ENCODE measurements at regions not wholly inside any gene's neighbourhood (a gene's known extent, or its start where the extent isn't known, plus 50 kb on each side); places are given as distances from the start of the nearest gene placed in this dataset.

GRCh38 chr12:24446287-24446686 lies 496.8 kb upstream of the SOX5 start:
- intact Hi-C loops (cut with micrococcal nuclease), result no loop called here
- no peak for ATAC-seq
- Histone ChIP-seq H3K9me3 (ENCODE audit: control insufficient read depth in 1 of 2, insufficient read depth in 1 of 2, low read depth in 1 of 2, low read length in 2 of 2) (peaks cover 16 to 31% of the 10 kb centered on the region in 2 experiments; a peak in 2 of 4 replicates), H3K4me1 (ENCODE audit: control insufficient read depth in 1 of 2, insufficient read depth in 2 of 2, low read length in 2 of 2) (no peaks in the 10 kb centered on the region), H3K4me3 (replicated peaks in 1 of 2; ENCODE audit: low read depth in 1 of 2, low read length in 2 of 2) (no peak overlapping the region), H3K36me3 (ENCODE audit: control insufficient read depth in 1 of 2, insufficient read depth in 2 of 2, low read length in 2 of 2) (no peaks in the 10 kb centered on the region), H3K4me2 (ENCODE audit: low read length) (no peak overlapping the region), H3K27me3 (ENCODE audit: insufficient read depth, low read length) (no peaks in the 10 kb centered on the region), H3K27ac (ENCODE audit: low read depth, low read length) (no peak overlapping the region), H4K20me1 (ENCODE audit: insufficient read depth) (no peaks in the 10 kb centered on the region), H3K9me2 (ENCODE audit: insufficient read depth) (no peaks in the 10 kb centered on the region), H3K79me2 (ENCODE audit: insufficient read depth, low read length) (no peaks in the 10 kb centered on the region), H3K9ac (ENCODE audit: low read length) (no peak overlapping the region), H2AFZ (ENCODE audit: low read depth, low read length, poor library complexity, severe bottlenecking) (no peak overlapping the region)
- DNase-seq (ENCODE audit: low read depth, low spot score), result no peak
- ChIA-PET POLR2A (no interaction called here), RAD21 (ENCODE audit: low non-redundant PET in 1 of 2, low total read pairs in 2 of 2, uncharacterized antibody in 2 of 2, unreplicated experiment in 2 of 2) (no interaction called here), CTCF (no interaction called here)
- TF ChIP-seq ZFX (IDR thresholded peaks at IDR 0.05), result no peak
- TF ChIP-seq POLR2A (IDR thresholded peaks at IDR 0.05; ENCODE audit: borderline replicate concordance, extremely low read depth, insufficient read depth, insufficient read length), result no peak
- no peak for TF ChIP-seq EZH2 (IDR thresholded peaks at IDR 0.05)
- no TSS peak for BruUV-seq (replicated peaks)

- POLR2A ChIA-PET, result no interaction called here
- H3K4me2 ChIP-seq (ENCODE audit: low read length), result no peak overlapping the region
- H3K4me1 ChIP-seq (ENCODE audit: control insufficient read depth in 1 of 2, insufficient read depth in 2 of 2, low read length in 2 of 2), result no peaks in the 10 kb centered on the region
- H4K20me1 ChIP-seq (ENCODE audit: insufficient read depth), result no peaks in the 10 kb centered on the region
- BruUV-seq (replicated peaks), result no TSS peak
- H2AFZ ChIP-seq (ENCODE audit: low read depth, low read length, poor library complexity, severe bottlenecking), result no peak overlapping the region
- no peaks in the 10 kb centered on the region for H3K79me2 ChIP-seq (ENCODE audit: insufficient read depth, low read length)
- TF ChIP-seq CTCF (IDR thresholded peaks at IDR 0.05 in 2 of 3, conservative IDR thresholded peaks at IDR 0.05 in 1 of 3; ENCODE audit: borderline replicate concordance in 1 of 3, insufficient read depth in 1 of 3, low read depth in 2 of 3, low read length in 2 of 3) (no peak), ELF1 (IDR thresholded peaks at IDR 0.05; ENCODE audit: borderline replicate concordance, low read depth) (no peak), SP1 (IDR thresholded peaks at IDR 0.05; ENCODE audit: low read depth) (no peak), RAD21 (IDR thresholded peaks at IDR 0.05; ENCODE audit: low read depth) (no peak), REST (IDR thresholded peaks at IDR 0.05; ENCODE audit: low read depth) (no peak), ZFX (IDR thresholded peaks at IDR 0.05) (no peak), JUND (IDR thresholded peaks at IDR 0.05) (no peak)
- H3K9me3 ChIP-seq (ENCODE audit: control insufficient read depth in 1 of 2, insufficient read depth in 1 of 2, low read depth in 1 of 2, low read length in 2 of 2), result peaks cover 12 to 37% of the 10 kb centered on the region in 2 experiments; a peak in 2 of 4 replicates
- ATAC-seq, result no peak
- CTCF ChIA-PET, result no interaction called here
- RAD21 ChIA-PET (ENCODE audit: low non-redundant PET in 1 of 2, low total read pairs in 2 of 2, uncharacterized antibody in 2 of 2, unreplicated experiment in 2 of 2), result no interaction called here
- intact Hi-C loops (cut with micrococcal nuclease), result no loop called here
- H3K9me2 ChIP-seq (ENCODE audit: insufficient read depth), result no peaks in the 10 kb centered on the region
- no peaks in the 10 kb centered on the region for H3K36me3 ChIP-seq (ENCODE audit: control insufficient read depth in 1 of 2, insufficient read depth in 2 of 2, low read length in 2 of 2)
- no peak overlapping the region for H3K27ac ChIP-seq (ENCODE audit: low read depth, low read length)
- no peak for DNase-seq (ENCODE audit: low read depth, low spot score)
- no peak overlapping the region for H3K4me3 ChIP-seq (replicated peaks in 1 of 2; ENCODE audit: low read depth in 1 of 2, low read length in 2 of 2)
- H3K27me3 ChIP-seq (ENCODE audit: insufficient read depth, low read length), result no peaks in the 10 kb centered on the region
- no peak overlapping the region for H3K9ac ChIP-seq (ENCODE audit: low read length)
These were observed 495.2 kb upstream of the SOX5 start for GRCh38 chr12:24444634-24445033.

All from HCT116 (cell line).